EL (cell line): ENCODE measurements at regions not wholly inside any gene's neighbourhood (a gene's known extent, or its start where the extent isn't known, plus 50 kb on each side); places are given as distances from the start of the nearest gene placed in this dataset.
"Not testable (repeated sequence)": the region's sequence is repeated elsewhere in the genome, so short reads cannot be mapped to it uniquely, and the experiment has no call there.

Source experiments
- DNase-seq: peaks from one replicate; pipeline ENCODE4 v3.0.0-alpha.2; 2016

- no peak for DNase-seq
Measured at GRCh38 chr13:28573595-28574373, 78.9 kb upstream of the FLT1 start.

GRCh38 chr13:28572871-28573270 is 77.9 kb upstream of the FLT1 start:
- no peak for DNase-seq

GRCh38 chr13:28570356-28570755 is 75.4 kb upstream of the FLT1 start:
- not testable (repeated sequence) for DNase-seq

GRCh38 chr13:28569886-28570285 is 75.0 kb upstream of the FLT1 start:
- DNase-seq: no peak

GRCh38 chr13:28568286-28568685 is 73.4 kb upstream of the FLT1 start:
- peak; percentile 25 for DNase-seq

GRCh38 chr13:28566891-28567290 is 72.0 kb upstream of the FLT1 start:
- DNase-seq: no peak

GRCh38 chr13:28566283-28566682 is 71.4 kb upstream of the FLT1 start:
- no peak for DNase-seq

GRCh38 chr13:28564030-28564429 is 69.1 kb upstream of the FLT1 start:
- DNase-seq: no peak

- DNase-seq: no peak
Measured at GRCh38 chr13:28563609-28564008, 68.7 kb upstream of the FLT1 start.

GRCh38 chr13:28560612-28561011 is 65.7 kb upstream of the FLT1 start:
- no peak for DNase-seq

GRCh38 chr13:28559636-28560259 is 64.8 kb upstream of the FLT1 start:
- no peak for DNase-seq

GRCh38 chr13:28558567-28558966 is 63.6 kb upstream of the FLT1 start:
- DNase-seq: no peak

- peak; percentile 95 for DNase-seq
Measured at GRCh38 chr13:28557725-28558520, 63.0 kb upstream of the FLT1 start.

GRCh38 chr13:28555096-28555495 is 60.2 kb upstream of the FLT1 start:
- DNase-seq: no peak

- no peak for DNase-seq
Measured at GRCh38 chr13:28553971-28554370, 59.0 kb upstream of the FLT1 start.

- DNase-seq: no peak
Measured at GRCh38 chr13:28552288-28552687, 57.4 kb upstream of the FLT1 start.

GRCh38 chr13:28551498-28551895 is 56.6 kb upstream of the FLT1 start:
- no peak for DNase-seq

GRCh38 chr13:28550721-28551497 is 56.0 kb upstream of the FLT1 start:
- no peak for DNase-seq

GRCh38 chr13:28550091-28550490 is 55.2 kb upstream of the FLT1 start:
- DNase-seq: no peak

GRCh38 chr13:28548872-28549271 is 53.9 kb upstream of the FLT1 start:
- DNase-seq: peak; percentile 34

- DNase-seq: no peak
Measured at GRCh38 chr13:28548468-28548867, 53.5 kb upstream of the FLT1 start.

GRCh38 chr13:28545583-28546333 is 50.8 kb upstream of the FLT1 start:
- DNase-seq: no peak
